IMR-90 (cell line): ENCODE measurements at regions not wholly inside any gene's neighbourhood (a gene's known extent, or its start where the extent isn't known, plus 50 kb on each side); places are given as distances from the start of the nearest gene placed in this dataset.

Source experiments
- ATAC-seq: fragments of 200-7000 bp; cut with Tn5 transposase; 2 replicates; pipeline ENCODE4 v1.9.1; 2020; ENCODE audit warnings: low read depth, mild to moderate bottlenecking, moderate library complexity
- BruUV-seq: library from RNA; stranded (reverse); fragments of 400-500 nt; replicated peaks from 2 replicates; lab custom pipeline; 2021; lab: Mats Ljungman, UMichigan
- CTCF ChIA-PET: fragments of 300-600 bp; formaldehyde crosslinking; extraction: SDS; loops from one replicate; lab custom pipeline; 2021; ENCODE audit warnings: antibody characterized with exemption; lab: Yijun Ruan, JAX
- POLR2A ChIA-PET: fragments of 300-600 bp; sonication (Branson Sonifier 250); formaldehyde crosslinking; loops from one replicate; lab custom pipeline; 2022; ENCODE audit warnings: antibody characterized with exemption; ENCODE audit not compliant: unreplicated experiment; lab: Charles Lee
- DNase-seq: peaks from one replicate; pipeline ENCODE4 v3.0.0; 2013
- H2AFZ ChIP-seq: replicated peaks from 2 replicates; pipeline ENCODE3; 2013; ENCODE audit warnings: low read length, mild to moderate bottlenecking; ENCODE audit not compliant: poor library complexity
- H2AK5ac ChIP-seq: 2 replicates; pipeline ENCODE4 v1.6.1; 2013; ENCODE audit warnings: low read depth, low read length, inconsistent platforms
- H2AK9ac ChIP-seq: replicated peaks from 2 replicates; pipeline ENCODE3; 2013; ENCODE audit warnings: mild to moderate bottlenecking, low read depth, low read length, moderate library complexity; ENCODE audit not compliant: poor library complexity
- H2BK120ac ChIP-seq: 2 replicates; pipeline ENCODE4 v1.6.1; 2013; ENCODE audit warnings: low read depth, low read length, inconsistent platforms
- H2BK15ac ChIP-seq: 3 replicates; pipeline ENCODE4 v1.6.1; 2013; ENCODE audit warnings: low read depth, low read length, inconsistent platforms
- H2BK20ac ChIP-seq: 2 replicates; pipeline ENCODE4 v1.6.1; 2013; ENCODE audit warnings: low read depth, mild to moderate bottlenecking, inconsistent platforms, low read length, moderate library complexity
- H2BK5ac ChIP-seq: 2 replicates; pipeline ENCODE4 v1.6.1; 2013; ENCODE audit warnings: mild to moderate bottlenecking, low read depth, low read length, inconsistent platforms; ENCODE audit not compliant: poor library complexity, severe bottlenecking
- H3K14ac ChIP-seq: replicated peaks from 2 replicates; pipeline ENCODE4 v1.6.1; 2013; ENCODE audit warnings: low read depth, low read length, inconsistent platforms
- H3K18ac ChIP-seq: 2 replicates; pipeline ENCODE4 v1.6.1; 2013; ENCODE audit warnings: low read depth, low read length, control low read depth
- H3K23ac ChIP-seq: 2 replicates; pipeline ENCODE4 v1.6.1; 2013; ENCODE audit warnings: low read depth, low read length, inconsistent platforms
- H3K27ac ChIP-seq: 2 replicates; pipeline ENCODE4 v1.5.1; 2013; ENCODE audit warnings: mild to moderate bottlenecking, control low read depth, low read length; ENCODE audit not compliant: insufficient read depth
- H3K27me3 ChIP-seq: 2 replicates; pipeline ENCODE4 v1.6.1; 2013; ENCODE audit warnings: low read length; ENCODE audit not compliant: control insufficient read depth, insufficient read depth
- H3K36me3 ChIP-seq: 2 replicates; pipeline ENCODE4 v1.6.1; 2013; ENCODE audit warnings: low read length, mixed read lengths; ENCODE audit not compliant: control insufficient read depth, insufficient read depth
- H3K4ac ChIP-seq: 2 replicates; pipeline ENCODE4 v1.6.1; 2013; ENCODE audit warnings: low read depth, low read length, inconsistent platforms
- H3K4me1 ChIP-seq: 2 replicates; pipeline ENCODE4 v1.6.1; 2013; ENCODE audit warnings: low read length, mixed read lengths; ENCODE audit not compliant: control insufficient read depth, insufficient read depth
- H3K4me2 ChIP-seq: 2 replicates; pipeline ENCODE4 v1.6.1; 2013; ENCODE audit warnings: low read depth, mild to moderate bottlenecking, control low read depth, low read length, moderate library complexity
- H3K4me3 ChIP-seq: 2 replicates; pipeline ENCODE4 v1.5.1; 2013; ENCODE audit warnings: low read depth, mild to moderate bottlenecking, control low read depth, low read length, moderate library complexity; ENCODE audit not compliant: insufficient read depth
- H3K56ac ChIP-seq: 2 replicates; pipeline ENCODE4 v1.6.1; 2013; ENCODE audit warnings: low read length, inconsistent platforms; ENCODE audit not compliant: insufficient read depth; ENCODE audit errors: extremely low read depth
- H3K79me1 ChIP-seq, 2 experiments: 2 replicates each; pipeline ENCODE4 v1.6.1; 2013; ENCODE audit warnings: low read length in 2 of 2, inconsistent platforms in 1 of 2, low read depth in 1 of 2
- H3K9ac ChIP-seq: 2 replicates; pipeline ENCODE4 v1.6.1; 2013; ENCODE audit warnings: low read depth, low read length, control low read depth
- H3K9me1 ChIP-seq: 2 replicates; pipeline ENCODE4 v1.6.1; 2013; ENCODE audit warnings: low read length, inconsistent platforms; ENCODE audit not compliant: insufficient read depth
- H3K9me3 ChIP-seq: 2 replicates; pipeline ENCODE4 v1.6.1; 2013; ENCODE audit warnings: low read length; ENCODE audit not compliant: control insufficient read depth, insufficient read depth
- H4K20me1 ChIP-seq: 2 replicates; pipeline ENCODE4 v1.6.1; 2013; ENCODE audit warnings: low read length, inconsistent platforms; ENCODE audit not compliant: insufficient read depth
- H4K5ac ChIP-seq: 2 replicates; pipeline ENCODE4 v1.6.1; 2013; ENCODE audit warnings: mild to moderate bottlenecking, low read depth, low read length, control low read depth
- H4K8ac ChIP-seq, 2 experiments: 2 replicates each; pipeline ENCODE4 v1.6.1; 2013; ENCODE audit warnings: low read depth in 2 of 2, low read length in 2 of 2, control low read depth in 1 of 2, inconsistent platforms in 1 of 2
- H4K91ac ChIP-seq: 2 replicates; pipeline ENCODE4 v1.6.1; 2013; ENCODE audit warnings: low read depth, low read length, inconsistent platforms; ENCODE audit not compliant: insufficient read depth
- BHLHE40 ChIP-seq: fragments of 150-350 bp; IDR thresholded peaks from 2 replicates; pipeline ENCODE4 v1.6.1; 2016; ENCODE audit warnings: mild to moderate bottlenecking, low read depth, low read length
- CEBPB ChIP-seq: IDR thresholded peaks from 2 replicates; pipeline ENCODE4 v1.6.1; 2012; ENCODE audit warnings: low read depth, low read length, improper control_type of control experiment
- CHD1 ChIP-seq: IDR thresholded peaks from 2 replicates; pipeline ENCODE4 v1.6.1; 2012; ENCODE audit warnings: low read depth, low read length, improper control_type of control experiment
- CTCF ChIP-seq: conservative IDR thresholded peaks from 2 replicates; pipeline ENCODE4 v1.5.1; 2012; ENCODE audit warnings: mild to moderate bottlenecking, low read depth, low read length, improper control_type of control experiment
- ELK1 ChIP-seq: fragments of 150-350 bp; IDR thresholded peaks from 2 replicates; pipeline ENCODE4 v1.6.1; 2016; ENCODE audit warnings: low read depth, mild to moderate bottlenecking, low read length, moderate library complexity, borderline replicate concordance
- FOS ChIP-seq: fragments of 150-350 bp; IDR thresholded peaks from 2 replicates; pipeline ENCODE4 v1.6.1; 2016; ENCODE audit warnings: low read depth, low read length
- MAFK ChIP-seq: IDR thresholded peaks from 2 replicates; pipeline ENCODE4 v1.6.1; 2012; ENCODE audit warnings: low read depth, low read length, improper control_type of control experiment
- MAZ ChIP-seq: IDR thresholded peaks from 2 replicates; pipeline ENCODE4 v1.6.1; 2012; ENCODE audit warnings: low read depth, mild to moderate bottlenecking, low read length, improper control_type of control experiment, moderate library complexity, borderline replicate concordance
- MXI1 ChIP-seq: IDR thresholded peaks from 2 replicates; pipeline ENCODE4 v1.6.1; 2012; ENCODE audit warnings: low read depth, mild to moderate bottlenecking, low read length, moderate library complexity, borderline replicate concordance
- NFE2L2 ChIP-seq: fragments of 150-350 bp; IDR thresholded peaks from 2 replicates; pipeline ENCODE4 v1.6.1; 2016; ENCODE audit warnings: low read depth, mild to moderate bottlenecking, low read length
- POLR2A ChIP-seq: IDR thresholded peaks from 2 replicates; pipeline ENCODE4 v1.6.1; 2012; ENCODE audit warnings: mild to moderate bottlenecking, low read depth, low read length
- RAD21 ChIP-seq: IDR thresholded peaks from 2 replicates; pipeline ENCODE4 v1.6.1; 2012; ENCODE audit warnings: low read length, improper control_type of control experiment
- RCOR1 ChIP-seq: IDR thresholded peaks from 2 replicates; pipeline ENCODE4 v1.6.1; 2012; ENCODE audit warnings: mild to moderate bottlenecking, low read length, improper control_type of control experiment; ENCODE audit not compliant: insufficient replicate concordance
- RFX5 ChIP-seq: IDR thresholded peaks from 2 replicates; pipeline ENCODE4 v1.8.0; 2012; ENCODE audit warnings: low read depth, mild to moderate bottlenecking, low read length, moderate library complexity
- SMC3 ChIP-seq: fragments of 150-350 bp; IDR thresholded peaks from 2 replicates; pipeline ENCODE4 v1.6.1; 2016; ENCODE audit warnings: low read depth, mild to moderate bottlenecking, antibody characterized with exemption, low read length, moderate library complexity
- USF2 ChIP-seq: fragments of 150-350 bp; IDR thresholded peaks from 2 replicates; pipeline ENCODE4 v1.6.1; 2017; ENCODE audit warnings: mild to moderate bottlenecking, antibody characterized with exemption, low read length, low read depth
- WGBS, 2 experiments: methylation state at CpG; one replicate each; pipeline versions ENCODE4 v1.1.5 to v1.1.7; 2013; ENCODE audit warnings: missing lambda C conversion rate in 2 of 2; ENCODE audit not compliant: insufficient read length in 1 of 2; ENCODE audit errors: extremely low coverage in 2 of 2; 5-methylcytosine and 5-hydroxymethylcytosine counted together
- dilution Hi-C: fragments of 300-500 bp; cut with HindIII; formaldehyde crosslinking; loops from one replicate; pipeline ENCODE4 v1.14.3; 2018; ENCODE audit warnings: low sequenced_read_pairs; ENCODE audit not compliant: unreplicated experiment
- in situ Hi-C: fragments of 300-500 bp; cut with MboI; formaldehyde crosslinking; loops from 3 replicates; pipeline ENCODE4 v1.14.3; 2019; ENCODE audit warnings: low sequenced_read_pairs, inconsistent platforms, mixed read lengths
- intact Hi-C: fragments of 100-400 bp; cut with micrococcal nuclease; formaldehyde crosslinking; loops from 2 replicates; pipeline ENCODE4 v1.10.0; 2022

- CTCF ChIA-PET, result no interaction called here
- Histone ChIP-seq H3K14ac (no peak overlapping the region), H3K9me3 (no peaks in the 10 kb centered on the region), H3K23ac (no peak overlapping the region), H4K5ac (no peak overlapping the region), H3K27ac (no peak overlapping the region), H3K36me3 (no peaks in the 10 kb centered on the region), H4K8ac (no peak overlapping the region), H3K9me1 (0 out of 2 replicates have a peak, but pooled peaks cover 7% of the 10 kb centered on the region), H4K91ac (no peak overlapping the region), H3K79me1 (no peaks in the 10 kb centered on the region), H2BK20ac (no peak overlapping the region), H2AK9ac (no peak overlapping the region), H2BK120ac (no peak overlapping the region), H4K20me1 (no peaks in the 10 kb centered on the region), H3K9ac (no peak overlapping the region), H3K18ac (no peak overlapping the region), H2AFZ (no peak overlapping the region), H2BK15ac (no peak overlapping the region), H3K4ac (no peak overlapping the region), H3K4me1 (peaks cover 4% of the 10 kb centered on the region), H3K4me2 (no peak overlapping the region), H3K56ac (no peak overlapping the region), H2BK5ac (no peak overlapping the region), H2AK5ac (no peak overlapping the region), H3K27me3 (no peaks in the 10 kb centered on the region; the same call in 1 of the 2 replicates), H3K4me3 (no peak overlapping the region)
- dilution Hi-C loops (no loop called here), in situ Hi-C loops (no loop called here), intact Hi-C loops (loop anchor here (5.0 kb wide), 1 partner anchor 210 kb away; the partner anchor contains the start of gene MAMLD1)
- no TSS peak for BruUV-seq
- no CpG with 5 or more reads among the region's 2 CpGs for WGBS, 2 experiments
- TF ChIP-seq RCOR1, result no peak
- TF ChIP-seq MXI1, result no peak
- no peak for TF ChIP-seq ELK1
- no peak for TF ChIP-seq RAD21
- no peak for TF ChIP-seq FOS
- no peak for TF ChIP-seq MAZ
- TF ChIP-seq CEBPB, result no peak
- TF ChIP-seq CHD1, result no peak
- TF ChIP-seq POLR2A, result no peak
- TF ChIP-seq BHLHE40, result no peak
- no peak for TF ChIP-seq USF2
- no peak for TF ChIP-seq SMC3
- no peak for TF ChIP-seq RFX5
- TF ChIP-seq MAFK, result no peak
- no peak for TF ChIP-seq CTCF
- no peak for TF ChIP-seq NFE2L2
- ATAC-seq (no peak), DNase-seq (no peak)
- POLR2A ChIA-PET, result no interaction called here
These were observed 210.6 kb upstream of the MAMLD1 start for GRCh38 chrX:150152546-150152945.
